GM21360 (cell line): ENCODE measurements at regions not wholly inside any gene's neighbourhood (a gene's known extent, or its start where the extent isn't known, plus 50 kb on each side); places are given as distances from the start of the nearest gene placed in this dataset.

Experiments used
- ATAC-seq: cut with Tn5 transposase; IDR thresholded peaks from one replicate; pipeline ENCODE4 v1.9.1; 2021; ENCODE audit warnings: mild to moderate bottlenecking, moderate library complexity; ENCODE audit not compliant: unreplicated experiment

- ATAC-seq = no peak
Measured at GRCh38 chr3:55413236-55413635, 73.9 kb downstream of the WNT5A start.

- no peak for ATAC-seq
Measured at GRCh38 chr3:55412545-55412944, 74.6 kb downstream of the WNT5A start.

DNA sequence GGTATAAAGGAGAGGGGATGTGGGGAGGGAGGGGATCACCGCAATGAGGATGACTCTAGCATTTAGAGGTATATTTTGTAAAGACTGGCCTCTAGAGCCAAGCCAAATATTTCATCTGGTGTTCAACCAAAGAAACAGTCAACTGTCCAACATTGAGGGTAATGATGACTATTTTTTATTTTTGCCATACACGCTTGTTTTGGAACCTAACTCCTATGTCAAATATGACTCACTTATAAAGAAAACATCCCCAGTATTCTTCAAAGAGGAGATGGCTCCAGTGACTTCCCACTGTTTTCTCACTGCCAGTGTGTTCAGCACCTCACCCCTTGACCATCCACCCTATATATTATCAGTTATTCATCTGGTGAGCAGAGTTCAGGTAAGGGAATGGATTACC lies 77.3 kb downstream of the WNT5A start:
- ATAC-seq = no peak

DNA sequence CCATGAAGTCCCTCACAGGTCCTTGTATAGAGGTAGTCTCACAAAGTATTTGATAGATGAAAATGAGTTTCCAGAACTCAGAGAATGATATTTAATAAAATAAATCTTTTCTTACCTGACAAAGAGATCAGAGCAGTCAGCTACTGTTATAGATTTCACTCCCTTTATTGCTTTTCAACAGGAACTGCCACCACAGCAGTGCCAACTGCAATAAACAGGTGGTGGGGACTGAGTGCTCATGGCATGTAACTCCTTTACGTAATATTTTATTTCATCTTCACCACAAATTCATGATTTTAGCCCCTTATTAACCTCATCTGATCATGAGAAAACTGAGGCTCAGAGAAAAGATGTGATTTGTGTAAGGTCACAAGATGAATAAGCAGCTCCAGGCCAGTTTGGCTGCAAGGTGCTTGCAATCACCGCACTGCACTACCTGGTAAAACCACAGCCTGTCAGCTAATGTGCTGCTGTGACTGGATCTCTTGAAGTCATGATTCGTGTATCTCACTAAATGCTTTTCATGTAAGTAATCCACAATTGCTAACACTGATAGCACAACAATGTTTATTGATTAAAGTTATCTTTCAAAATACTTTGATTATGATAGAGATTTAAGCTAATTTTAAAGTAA lies 78.8 kb downstream of the WNT5A start:
- ATAC-seq = no peak

- no peak for ATAC-seq
Measured at GRCh38 chr3:55407426-55407820, 79.7 kb downstream of the WNT5A start.

- ATAC-seq = no peak
Measured at GRCh38 chr3:55406696-55407425, 80.2 kb downstream of the WNT5A start.

GRCh38 chr3:55405436-55405835 lies 81.7 kb downstream of the WNT5A start:
- ATAC-seq = no peak

DNA sequence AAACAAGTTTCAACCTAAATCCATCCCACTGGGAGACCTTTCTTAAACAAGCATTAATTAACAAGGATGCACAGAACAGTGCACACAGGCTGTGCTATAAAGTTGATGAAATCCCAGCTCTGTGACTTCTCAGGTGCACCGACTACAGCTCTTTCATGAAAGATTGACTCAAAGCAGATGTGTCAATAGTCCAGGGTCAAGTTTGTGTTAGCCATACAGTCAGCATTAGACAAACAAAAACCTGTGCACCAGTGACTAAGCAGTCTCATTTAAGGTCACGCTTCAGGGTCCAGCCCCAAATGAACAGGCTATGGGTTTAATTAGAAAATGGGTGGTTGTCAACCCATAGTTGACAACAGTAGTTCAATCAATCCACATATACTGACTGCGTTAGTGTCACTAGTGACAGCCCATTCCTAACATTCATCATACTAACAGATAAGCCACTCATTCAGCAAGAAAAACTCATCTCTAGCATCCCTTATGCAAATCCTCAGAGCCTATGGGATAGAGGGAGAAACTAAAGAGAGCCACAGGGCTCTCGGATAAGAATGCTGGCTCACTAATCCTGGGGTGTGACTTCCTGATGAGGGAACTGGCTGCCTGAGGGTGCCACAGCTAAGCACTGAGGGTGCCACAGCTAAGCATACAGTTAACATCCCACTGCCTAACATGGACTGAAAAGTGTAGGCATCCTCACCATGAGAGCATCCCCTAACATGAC lies 84.1 kb downstream of the WNT5A start:
- no peak for ATAC-seq

DNA sequence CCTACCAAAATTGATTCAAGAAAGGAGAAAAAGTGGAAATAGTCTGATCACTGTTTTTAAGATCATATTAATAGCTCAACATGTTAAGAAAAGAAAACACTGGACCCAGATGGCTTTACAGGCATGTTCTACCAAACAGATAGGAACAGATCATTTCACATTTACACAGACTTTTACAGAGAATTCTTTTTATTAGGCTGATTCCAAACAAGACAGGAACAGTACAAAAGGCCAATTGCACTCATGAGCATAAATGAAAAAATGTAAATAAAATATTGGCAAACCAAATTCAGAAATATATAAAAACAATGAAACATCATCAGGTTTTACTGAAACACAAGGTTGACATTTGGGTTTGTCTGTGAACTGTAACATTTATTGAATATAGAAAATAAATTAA lies 106.5 kb downstream of the WNT5A start:
- no peak for ATAC-seq

- peak; percentile 46 for ATAC-seq
Measured at GRCh38 chr3:55376753-55377347, 110.3 kb downstream of the WNT5A start.

- ATAC-seq = no peak
Measured at GRCh38 chr3:55373423-55373822, 113.7 kb downstream of the WNT5A start.

- ATAC-seq = no peak
Measured at GRCh38 chr3:55370272-55370671, 116.8 kb downstream of the WNT5A start.

DNA sequence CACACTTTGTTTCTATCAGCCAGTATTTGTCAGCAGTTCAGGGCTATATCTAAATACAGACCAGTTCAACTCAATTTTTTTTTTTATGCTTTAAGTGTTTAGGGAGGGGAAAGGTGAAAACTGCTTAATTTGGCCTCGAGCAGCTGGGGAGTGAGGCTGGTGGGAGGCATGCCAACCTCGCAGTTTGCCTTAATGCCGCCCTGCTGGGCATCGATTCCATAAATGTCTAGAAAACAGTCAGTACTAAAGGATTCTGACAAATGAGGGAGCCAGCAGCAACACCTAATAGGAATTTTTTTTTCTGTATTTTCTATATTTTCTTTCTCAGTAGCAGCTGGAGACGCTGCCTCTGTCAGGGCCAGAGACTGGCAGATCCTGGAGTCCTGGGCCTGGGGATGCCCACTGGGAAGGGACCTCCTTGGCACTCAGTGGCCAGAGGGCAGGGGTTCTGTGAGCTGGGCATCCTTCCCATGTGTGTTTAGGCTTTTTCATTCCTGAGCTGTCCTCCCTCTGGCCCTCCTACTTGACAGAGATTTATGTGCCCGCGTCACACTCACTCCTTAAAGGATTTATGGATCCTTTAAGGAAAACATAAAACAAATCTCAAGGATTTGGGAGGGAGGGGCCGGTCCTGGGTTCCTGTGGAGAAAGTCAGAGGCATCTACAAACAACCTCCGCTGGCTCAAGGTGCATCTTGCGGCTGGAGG lies 117.8 kb downstream of the WNT5A start:
- ATAC-seq = no peak

DNA sequence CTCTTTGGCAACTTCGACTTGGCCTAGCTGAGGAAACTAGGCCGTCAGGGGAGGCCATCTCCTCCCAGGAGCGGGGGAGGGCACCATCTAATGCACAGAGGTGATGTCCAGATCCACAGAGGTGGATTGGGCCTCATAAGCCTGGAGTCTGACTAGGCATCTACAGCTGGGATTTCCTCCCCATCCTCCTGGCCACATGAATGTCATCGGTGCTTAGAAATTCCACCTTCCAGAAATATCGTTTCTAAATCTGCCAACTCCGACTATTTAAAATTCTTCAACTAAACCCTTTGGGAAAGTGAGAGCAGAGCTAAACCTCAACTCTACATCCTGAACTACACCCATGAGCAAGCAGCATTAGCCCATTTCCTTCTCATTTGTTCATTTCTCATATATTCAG lies 118.7 kb downstream of the WNT5A start:
- ATAC-seq = no peak

- ATAC-seq = no peak
Measured at GRCh38 chr3:55367384-55367783, 119.7 kb downstream of the WNT5A start.

DNA sequence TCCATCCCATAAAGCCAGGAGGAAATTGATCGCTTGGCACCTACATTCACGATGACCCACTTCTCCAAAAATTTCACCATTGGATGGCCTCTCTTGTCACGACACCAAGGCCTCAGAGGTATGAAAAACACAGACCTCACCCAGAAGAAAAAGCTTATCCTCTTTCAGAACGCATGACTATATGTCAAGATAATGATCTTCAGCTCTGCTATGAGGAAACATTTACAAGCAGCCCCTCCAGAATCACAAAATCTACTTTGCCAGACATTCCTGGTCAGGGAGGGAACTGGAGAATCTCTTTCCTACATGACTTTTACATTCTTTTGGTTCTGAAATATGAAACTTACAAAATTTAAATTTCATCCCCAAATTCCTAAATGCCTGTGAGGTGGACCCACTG lies 122.7 kb downstream of the WNT5A start:
- ATAC-seq = no peak

- no peak for ATAC-seq
Measured at GRCh38 chr3:55362210-55362960, 124.7 kb downstream of the WNT5A start.

DNA sequence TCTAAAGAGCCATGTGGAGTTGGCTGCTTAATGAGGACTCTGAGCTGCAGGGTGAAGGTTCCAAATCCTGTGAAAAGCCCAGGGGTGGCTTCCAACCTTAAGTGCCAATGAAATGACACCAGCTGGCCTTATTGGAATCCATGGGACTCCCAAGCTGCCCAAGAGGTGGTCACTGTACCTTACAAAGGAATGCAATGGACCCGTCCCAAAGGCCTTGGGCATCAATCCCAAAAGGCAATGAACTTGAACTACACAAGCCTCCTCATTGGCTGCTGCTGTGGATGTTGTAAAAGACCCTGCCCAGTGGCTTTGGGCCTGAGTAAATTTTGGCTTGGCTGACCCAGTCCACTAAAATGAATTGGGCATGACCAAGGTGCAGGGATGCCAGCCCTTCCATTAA lies 129.3 kb downstream of the WNT5A start:
- ATAC-seq = no peak

- ATAC-seq = no peak
Measured at GRCh38 chr3:55352668-55353067, 134.4 kb downstream of the WNT5A start.

DNA sequence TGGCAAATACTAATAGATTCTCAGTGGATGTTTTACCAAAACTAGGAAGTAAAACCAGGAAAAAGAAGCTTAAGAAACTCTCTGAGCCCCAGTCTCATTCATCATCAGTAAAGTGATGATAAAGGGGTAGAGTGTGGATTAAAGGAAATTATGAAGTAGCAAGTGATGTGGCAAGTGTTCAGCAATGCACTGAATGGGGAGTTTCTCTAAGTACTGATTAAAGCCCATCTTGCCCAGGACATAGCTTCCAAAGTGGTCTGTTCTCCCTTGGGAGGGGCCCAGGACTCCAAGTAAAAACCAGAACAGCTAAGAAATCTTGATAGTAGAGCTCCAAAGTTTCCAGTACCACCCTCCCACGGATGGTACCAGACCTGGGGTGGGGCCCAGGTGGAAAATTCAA lies 137.3 kb downstream of the WNT5A start:
- no peak for ATAC-seq
